ENCODE measurements at regions not wholly inside any gene's neighbourhood (a gene's known extent, or its start where the extent isn't known, plus 50 kb on each side); places are given as distances from the start of the nearest gene placed in this dataset.
"Not testable (repeated sequence)": the region's sequence is repeated elsewhere in the genome, so short reads cannot be mapped to it uniquely, and the experiment has no call there.

DNA sequence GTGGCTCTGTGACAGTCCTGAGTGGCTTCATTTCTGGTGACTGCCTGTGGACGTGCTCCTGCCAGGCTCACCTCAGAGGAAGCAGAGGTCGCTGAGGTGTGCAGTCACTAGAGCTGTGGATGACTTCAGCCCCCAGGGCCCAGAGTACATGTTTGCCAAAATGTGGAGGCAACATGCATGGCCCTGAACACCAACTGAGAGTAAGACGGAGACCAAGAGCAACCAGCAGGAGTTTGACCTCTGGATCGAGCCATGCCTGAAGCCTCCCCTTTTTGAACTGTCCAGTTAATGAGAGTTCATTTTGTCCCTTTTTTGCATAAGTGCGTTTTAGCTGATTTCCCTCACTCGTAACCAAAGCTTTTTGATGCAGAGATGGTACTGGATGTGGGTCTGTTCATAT is 184.9 kb downstream of the RTP5 start:
- DNase-seq, result no peak

DNA sequence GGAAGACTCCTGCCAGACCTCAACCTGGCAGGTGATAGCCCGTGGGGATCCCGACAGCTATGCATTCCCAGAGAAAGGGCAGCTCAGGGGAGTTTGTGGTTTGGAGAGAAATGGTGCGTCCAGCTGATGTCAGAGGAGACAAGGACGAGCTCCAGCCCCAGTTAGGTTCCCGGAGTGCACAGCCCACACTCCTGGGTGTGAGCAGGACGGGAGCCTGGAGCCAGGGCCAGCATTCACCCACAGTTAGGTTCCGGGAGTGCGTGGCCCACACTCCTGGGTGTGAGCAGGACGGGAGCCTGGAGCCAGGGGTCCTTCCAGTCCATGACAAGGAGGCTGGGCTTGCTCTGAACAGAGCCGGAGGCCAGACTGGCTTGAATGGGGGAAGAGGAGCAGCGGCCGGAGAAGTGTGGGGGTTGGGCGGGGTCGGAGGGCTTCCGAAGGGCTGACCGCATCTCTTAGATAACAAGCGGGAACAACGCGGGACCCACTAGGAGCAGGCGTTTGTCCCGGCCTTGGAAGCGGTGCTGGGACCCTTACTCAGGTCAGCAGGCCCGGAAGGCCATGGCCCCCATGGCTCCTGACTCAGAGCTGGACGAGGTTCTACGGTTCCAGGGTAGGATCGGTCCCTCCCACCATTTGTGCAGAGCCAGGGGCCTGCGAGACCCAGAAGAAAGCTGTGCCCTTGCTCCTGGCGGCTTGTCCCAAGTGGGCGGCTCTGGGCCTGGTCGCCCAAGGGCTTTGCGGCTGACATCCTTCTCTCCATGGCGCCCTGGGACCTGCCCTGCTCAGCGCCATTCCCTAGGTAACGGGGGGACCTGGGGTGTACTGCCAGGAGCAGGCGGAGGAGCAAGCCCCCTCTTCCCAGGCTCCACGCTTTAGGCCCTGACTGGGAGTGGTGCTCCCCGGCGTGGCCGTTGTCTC is 185.6 kb downstream of the RTP5 start:
- DNase-seq, result no peak

DNA sequence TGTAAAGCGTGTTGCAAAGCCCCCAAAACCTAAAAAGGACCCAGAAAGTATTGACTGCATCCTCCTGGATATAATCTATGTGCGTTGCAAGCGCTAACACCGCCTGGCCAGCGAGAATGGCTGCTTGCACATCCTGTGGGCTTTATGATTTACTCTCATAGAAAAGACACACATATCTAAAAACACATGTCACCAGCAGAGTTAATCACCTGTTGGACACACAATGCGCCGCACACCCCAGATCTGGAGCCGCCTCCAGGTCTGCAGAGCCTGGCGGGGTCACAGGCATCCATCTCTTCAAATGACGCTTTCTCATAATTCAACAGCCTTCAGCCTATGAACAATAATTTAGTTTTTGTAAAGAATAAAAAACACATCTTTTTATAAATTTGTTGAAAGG is 186.5 kb downstream of the RTP5 start:
- DNase-seq, result no peak

DNA sequence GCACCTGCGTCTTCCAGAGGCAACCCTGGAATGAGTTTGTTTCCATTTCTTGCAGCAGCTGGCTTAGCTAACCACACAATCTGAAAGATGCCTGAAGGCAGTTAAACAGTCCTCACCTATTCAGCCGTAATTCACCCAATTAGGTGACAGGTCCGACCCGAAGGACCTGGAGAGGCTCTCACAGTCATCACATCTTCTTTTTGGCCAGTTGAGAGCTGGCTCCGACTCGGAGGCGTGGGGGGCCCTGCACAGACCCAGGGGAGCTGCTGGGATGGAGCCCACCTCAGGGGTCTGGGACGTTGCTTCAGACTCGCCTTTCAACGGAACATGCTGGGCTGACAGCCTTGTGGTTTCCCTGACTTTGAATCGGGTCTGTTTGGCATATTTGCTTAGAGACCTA is 187.3 kb downstream of the RTP5 start:
- no peak for DNase-seq

DNA sequence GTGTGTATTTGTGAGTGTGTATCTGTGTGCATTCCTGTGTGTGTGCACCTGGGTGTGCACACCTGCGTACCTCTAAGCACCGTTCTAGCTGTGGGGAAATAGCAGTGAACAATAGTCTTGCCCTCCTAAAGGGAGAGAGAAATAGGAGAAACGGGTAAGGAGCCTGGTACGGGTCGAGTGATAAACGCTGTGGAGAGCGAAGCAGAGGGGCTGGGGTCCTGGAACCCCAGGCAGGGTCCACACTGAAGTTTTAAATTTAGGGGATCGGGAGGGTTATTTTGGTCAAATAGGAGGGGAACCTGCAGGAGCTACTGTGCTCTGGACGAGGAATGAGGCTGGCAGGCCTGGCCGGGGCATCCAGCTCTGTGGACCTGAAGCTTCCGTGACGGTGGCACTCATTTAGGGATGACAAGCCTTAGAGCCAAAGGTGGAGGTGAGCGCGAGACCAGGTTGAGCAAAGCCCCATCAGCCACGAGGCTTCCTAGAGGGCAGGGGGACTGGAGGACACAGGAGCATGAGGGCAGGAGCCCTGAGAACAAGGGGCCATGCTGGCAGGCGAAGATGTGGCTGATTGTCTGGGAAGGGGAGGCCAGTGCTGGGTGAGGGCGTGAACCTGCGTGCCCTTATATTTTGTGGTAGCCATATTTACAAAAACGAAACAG is 188.0 kb downstream of the RTP5 start:
- DNase-seq, result no peak

DNA sequence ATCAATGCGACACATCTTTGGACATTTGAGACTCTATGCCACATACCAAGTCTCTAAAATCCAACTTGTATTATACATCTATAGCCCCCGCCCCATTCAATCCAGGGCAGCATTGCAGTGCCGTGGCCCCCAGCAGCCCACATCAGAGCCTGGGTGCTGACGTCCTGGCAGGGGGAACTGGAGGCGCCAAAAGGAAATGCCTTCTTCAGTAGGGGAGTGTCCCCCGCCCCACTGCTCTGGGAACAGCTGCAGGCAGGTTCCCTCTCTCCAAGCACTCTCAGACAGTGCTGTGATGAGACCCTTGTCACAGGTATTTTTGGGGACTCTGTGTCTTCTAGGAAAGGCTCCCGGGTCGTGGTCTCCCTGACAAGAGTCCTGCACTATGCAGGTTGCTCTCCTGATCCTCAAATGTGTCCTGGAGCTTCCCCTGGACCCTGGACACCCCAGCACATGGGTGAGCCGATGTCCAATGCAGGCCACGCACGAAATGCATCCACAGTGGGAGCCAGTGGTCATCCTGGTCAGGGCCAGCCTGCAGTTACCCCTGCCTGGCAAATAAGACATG is 188.7 kb downstream of the RTP5 start:
- DNase-seq, result no peak

DNA sequence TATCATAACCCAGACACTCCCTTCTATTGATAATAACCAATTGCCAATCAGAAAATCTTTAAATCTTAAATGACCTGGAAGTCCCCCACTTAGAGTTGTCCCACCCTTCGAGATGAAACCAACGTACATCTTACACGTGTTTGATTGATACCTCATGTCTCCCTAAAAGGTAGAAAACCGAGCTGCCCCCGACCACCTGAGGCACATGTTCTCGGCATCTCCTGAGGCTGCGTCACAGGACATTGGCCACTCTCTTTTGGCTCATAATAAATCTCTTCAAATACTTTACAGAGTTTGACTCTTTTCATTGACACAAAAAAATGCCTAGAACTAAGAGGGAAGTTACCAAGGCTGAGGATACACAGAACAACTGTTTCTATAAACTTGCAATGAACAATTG is 190.0 kb downstream of the RTP5 start:
- no peak for DNase-seq

DNA sequence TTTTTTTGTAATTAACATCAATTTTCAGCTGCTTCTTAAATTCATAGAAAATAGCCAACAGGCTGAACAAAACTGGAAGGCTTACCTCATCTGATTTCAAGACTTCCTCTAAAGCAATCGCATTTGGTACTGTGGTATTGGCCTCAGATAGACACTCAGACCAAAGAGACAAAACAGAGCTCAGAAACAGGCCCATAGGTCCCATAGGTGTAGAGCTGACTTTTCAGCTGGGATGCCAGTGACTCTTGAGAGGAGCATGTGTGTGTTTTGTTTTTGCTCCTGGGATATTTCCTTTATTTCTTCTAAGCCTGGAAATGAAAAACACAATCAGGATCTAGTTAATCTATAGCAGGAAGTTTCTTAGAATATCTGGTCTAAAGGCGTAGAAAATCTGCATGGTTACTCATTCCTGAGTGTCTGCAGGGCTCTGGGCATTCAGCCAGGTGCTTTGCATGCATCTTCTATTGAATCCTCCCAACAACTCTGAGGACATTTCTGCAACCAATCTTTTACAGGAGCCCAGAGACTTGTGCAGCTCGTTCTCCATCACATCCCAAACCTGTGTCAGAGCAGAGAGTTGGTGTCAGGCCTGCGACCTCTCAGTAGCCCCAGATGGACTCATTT is 190.8 kb downstream of the RTP5 start:
- DNase-seq, result no peak

DNA sequence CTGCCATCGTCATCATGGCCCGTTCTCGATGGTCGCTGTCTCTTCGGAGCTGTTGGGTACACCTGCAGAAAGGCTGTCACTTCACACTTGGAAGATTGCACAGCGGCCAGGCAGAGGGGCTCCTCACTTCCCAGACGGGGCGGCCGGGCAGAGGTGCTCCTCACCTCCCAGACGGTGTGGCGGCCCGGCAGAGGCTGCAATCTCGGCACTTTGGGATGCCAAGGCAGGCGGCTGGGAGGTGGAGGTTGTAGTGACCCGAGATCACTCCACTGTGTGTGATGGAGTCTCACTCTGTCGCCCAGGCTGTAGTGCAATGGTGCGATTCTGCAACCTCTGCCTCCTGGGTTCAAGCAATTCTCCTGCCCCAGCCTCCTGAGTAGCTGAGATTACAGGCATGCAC is 192.4 kb downstream of the RTP5 start:
- DNase-seq, result not testable (repeated sequence)

DNA sequence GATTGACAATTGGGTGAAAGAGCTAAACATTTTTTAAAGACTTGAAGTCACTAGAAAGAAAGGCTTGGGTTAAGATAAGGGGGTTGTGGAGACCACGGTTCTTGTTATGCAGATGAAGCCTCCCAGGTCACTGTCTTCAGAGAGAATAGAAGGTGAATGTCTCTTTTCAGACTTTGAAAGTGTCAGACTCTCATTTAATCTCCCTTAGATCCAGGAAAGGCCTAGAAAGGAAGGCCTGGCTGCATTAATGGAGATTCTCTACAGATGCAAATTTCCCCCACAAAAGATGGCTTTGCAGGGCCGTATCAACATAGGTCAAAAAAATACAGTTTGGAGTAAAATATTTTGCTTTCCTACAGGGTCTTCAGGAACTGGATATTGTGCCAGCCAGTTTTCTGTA is 193.9 kb downstream of the RTP5 start:
- DNase-seq, result no peak

DNA sequence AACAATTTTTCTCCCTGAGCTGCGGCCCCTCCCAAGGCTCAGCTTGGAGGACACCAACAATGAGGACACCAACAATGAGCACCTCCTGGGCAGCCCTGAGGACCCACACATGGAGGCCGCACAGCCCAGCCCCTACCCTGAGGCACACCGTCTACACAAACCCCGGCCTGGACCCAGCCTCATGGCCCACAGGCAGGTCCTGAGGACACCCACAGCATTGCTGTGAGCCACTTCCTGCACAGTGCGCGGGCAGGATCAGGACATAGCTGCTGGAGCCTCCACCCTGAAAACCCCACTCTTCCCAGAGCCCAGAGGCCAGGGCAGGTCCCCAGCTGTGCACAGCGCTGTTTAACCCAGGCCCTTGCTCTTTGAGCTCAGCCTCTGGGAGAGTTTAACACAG is 194.3 kb downstream of the RTP5 start:
- no peak for DNase-seq

DNA sequence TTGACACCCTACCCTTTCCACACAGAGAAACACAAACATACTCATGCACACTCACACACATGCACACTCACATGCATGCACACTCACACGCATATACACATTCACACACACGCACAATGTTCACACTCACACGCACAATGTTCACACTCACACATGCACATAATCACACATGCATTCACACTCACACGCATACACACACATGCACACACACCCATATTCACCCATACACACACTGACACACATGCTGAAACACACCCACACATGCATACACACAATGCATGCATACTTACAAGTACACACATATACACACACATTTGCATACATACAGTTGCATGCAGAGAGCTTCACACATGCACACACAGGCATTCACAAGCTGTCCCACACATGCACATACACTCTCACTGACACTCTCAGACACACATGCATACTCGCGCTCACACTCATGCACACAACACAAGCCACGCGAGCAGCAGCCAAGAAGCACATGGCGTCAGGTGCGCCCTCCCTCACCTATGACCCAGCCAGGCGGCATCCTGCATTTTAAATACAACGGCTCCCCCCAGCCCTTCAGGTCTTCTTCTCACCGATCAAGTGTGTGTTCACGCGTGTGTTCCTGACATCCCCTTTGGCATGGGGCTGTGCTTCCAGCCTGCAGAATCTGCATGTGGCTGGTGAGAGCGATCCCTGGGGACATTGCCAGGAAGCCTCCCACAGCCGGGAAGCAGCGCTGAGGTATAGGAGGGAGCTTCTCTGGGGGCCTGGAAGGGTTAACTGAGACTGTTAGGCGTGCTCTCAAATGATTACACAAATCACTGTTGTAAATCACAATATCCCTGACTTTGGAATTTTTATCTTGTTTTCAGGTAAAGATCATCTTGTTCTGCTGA is 195.1 kb downstream of the RTP5 start:
- DNase-seq, result no peak

DNA sequence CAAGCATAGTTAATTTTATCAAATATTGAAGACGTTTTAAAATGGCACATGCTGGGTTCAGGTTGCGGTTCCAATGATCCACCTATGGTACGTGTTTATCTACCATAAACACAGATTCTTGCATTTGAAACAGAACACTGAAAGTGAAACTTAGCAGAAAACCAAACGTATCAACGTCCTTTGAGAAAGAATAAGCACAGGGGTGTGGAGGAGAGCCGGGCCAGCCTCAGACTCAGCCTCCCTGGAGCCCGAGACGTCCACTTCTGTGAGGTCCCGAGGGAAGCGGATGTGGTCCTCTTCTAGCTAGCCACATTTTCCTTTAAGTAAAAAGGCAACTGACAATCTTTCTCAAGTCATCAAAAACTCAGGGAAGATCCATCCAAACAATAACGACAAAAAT is 195.9 kb downstream of the RTP5 start:
- DNase-seq, result no peak

DNA sequence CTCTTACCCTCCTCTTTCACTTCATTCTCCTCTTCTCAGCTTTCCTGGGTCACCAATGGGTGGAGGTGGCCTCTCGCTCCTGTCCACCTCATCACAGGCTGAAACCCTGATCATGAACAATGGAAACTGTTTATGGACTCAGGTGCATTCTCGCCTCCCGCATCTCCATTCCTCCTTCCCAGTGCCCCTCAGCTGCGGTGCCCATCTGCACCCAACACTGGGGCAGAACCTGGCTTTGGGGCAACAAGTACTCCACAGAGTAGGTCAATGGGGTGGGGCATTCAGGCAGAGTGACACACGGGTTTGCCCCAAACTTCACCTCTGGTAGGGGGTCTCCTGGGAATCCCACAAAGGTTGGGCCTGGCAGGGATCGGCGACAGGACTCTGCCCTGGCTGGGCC is 199.5 kb downstream of the RTP5 start:
- no peak for DNase-seq

DNA sequence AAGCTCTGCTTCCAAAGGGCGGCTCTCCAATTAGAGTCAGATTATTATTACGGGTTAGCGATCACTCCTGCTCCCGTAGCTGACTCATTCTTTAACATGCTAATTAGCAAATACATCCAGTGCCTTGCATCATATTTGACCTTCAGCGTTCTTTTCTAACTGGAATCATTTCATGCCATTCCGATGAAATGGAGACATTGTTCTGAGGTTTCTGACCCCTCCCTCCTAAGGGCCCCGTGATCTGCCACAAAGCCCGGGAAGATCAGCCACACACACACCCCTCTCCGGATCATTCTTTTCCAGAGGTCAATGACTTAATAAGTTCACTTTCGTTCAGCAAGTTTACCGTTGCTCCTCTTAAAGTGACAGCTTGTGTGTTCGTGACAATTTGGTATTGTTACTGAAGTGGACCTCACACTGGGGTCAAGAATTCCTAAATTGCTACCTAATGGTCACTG is 200.4 kb downstream of the RTP5 start:
- not testable (repeated sequence) for DNase-seq

DNA sequence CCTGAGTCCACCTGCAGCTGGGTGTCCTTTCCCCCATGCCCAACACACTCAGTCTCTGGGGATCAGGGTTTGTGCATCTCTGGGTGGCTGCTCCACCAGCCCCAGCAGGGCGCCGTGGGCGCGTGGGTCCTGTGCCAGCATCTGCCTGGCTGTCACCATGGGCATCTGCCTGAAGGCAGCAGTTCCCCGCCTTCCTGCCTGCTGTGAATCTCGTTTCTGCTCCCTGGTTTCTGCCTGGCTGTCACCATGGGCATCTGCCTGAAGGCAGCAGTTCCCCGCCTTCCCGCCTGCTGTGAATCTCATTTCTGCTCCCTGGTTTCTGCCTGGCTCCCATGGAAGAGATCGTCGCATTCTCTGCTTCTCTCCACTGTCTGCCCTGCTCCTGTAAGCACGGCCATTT is 201.2 kb downstream of the RTP5 start:
- DNase-seq, result not testable (repeated sequence)

DNA sequence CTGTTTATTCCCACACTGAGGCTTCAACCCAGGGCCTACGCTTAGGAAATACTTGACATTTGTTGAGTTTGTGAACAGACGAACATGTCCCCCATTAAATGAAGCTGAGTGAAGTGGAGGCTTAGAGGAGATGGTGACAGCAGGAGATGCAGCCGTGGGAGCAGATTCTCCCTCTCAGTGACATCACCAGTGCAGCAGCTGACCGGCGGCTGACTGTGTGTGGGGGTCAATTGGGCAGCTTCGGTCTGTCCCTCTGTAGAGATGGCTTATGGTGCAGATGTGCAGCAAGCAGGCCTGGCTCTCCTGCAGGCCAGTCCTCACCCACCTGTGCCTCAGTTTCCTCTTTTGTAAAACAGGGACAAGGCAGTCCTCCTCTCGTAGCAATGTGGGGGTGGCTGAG is 201.8 kb downstream of the RTP5 start:
- not testable (repeated sequence) for DNase-seq

DNA sequence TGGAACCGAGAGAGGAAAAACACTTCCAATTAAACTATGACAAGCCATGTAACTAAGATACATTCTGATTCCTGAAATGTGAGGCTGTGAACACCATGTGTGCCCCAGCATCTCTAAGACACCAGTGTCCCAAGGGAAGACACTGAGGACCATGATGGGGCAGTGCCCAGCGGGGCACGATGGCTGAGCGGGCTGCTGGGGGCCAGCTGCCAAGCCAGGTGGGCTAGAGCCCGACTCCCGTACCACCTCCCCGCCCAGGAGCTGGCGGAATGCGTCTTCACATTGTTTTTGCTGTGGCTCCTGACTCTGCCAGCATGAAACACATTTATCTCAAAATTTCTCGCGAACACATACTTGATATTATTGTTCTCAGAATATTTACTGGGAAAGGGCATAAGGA is 202.4 kb downstream of the RTP5 start:
- not testable (repeated sequence) for DNase-seq

DNA sequence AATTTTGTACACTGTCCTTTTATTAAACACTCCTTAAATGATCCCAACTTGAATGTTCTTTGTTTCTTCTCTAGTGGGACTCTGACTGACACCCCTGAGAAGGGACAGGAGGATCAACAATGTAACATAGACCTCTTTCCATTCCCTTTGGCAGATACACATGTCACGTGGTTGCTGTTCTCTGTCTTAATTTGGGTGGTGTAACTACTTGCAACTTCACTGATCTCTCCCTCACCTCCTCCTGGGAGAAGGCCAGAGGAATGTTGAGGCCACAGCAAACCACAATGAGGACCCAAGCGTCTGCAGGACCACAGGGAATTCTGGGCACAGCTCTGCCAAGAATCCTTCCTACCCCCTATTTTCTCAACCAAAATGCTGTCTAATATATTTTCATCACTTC is 205.6 kb downstream of the RTP5 start:
- no peak for DNase-seq

DNA sequence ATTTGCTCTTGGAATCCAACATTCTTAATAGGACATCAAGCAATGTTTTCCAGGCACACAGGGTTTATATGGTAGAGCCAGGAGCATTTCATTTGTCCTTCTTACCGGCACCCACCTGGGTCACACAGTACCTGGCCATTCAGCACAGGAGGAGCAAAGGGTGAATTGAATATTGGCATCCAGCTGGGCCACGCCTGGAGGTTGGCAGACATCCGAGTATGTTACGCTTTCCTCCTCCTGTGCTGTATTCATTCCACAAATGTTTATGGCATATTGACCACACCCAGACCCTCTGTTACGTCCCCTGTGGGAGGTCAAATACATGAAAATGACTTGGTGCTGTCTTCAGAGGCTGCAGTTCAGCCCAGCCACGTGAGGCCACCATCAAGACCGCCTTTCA is 206.2 kb downstream of the RTP5 start:
- DNase-seq, result no peak

DNA sequence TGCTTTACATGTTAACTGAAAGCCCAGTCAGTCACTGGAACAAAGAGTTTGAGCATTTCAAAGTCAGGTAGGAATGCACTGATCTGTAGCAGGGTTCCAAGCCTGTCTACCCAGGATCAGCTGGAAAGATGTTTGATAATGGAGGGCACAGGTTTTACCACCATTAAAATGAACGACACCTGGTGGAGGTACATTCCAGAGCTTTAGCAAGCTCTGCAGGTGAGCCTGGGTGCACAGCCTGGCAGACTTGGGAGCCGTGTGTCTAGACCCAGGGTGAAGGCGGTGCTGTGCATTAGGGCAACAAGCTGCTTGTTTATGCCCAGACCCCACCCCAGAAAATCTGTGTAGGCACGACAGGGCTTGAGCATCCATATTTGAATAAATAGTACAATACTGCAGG is 206.7 kb downstream of the RTP5 start:
- DNase-seq, result not testable (repeated sequence)

DNA sequence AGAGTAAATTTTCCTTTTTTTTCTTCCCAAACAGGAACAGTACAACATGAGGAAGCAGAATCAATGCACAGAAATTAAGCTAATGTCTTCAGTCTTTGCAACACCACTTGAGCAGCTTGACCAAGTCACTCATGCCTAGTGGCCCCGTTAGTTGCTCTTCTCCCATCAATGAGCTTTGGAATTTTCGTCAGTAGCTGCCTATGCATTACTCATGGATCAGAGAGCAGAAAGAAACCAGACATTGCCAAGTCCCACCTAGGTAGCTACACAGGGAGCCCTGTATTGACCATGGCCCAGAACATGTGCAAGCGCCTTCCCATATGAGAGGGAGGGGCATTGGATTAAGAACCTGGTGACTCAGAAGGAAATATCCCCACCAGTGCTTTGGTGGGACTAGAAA is 208.9 kb downstream of the RTP5 start:
- not testable (repeated sequence) for DNase-seq

Measured in CD4-positive, alpha-beta T cell treated with Interleukin-10 for 1 hour (primary cell).